ENCODE measurements at regions not wholly inside any gene's neighbourhood (a gene's known extent, or its start where the extent isn't known, plus 50 kb on each side); places are given as distances from the start of the nearest gene placed in this dataset.
"Not testable (repeated sequence)": the region's sequence is repeated elsewhere in the genome, so short reads cannot be mapped to it uniquely, and the experiment has no call there.

GRCh38 chr1:148679050-148679786 lies 69.4 kb upstream of the NUDT4B start:
- DNase-seq, result peak; percentile 14 to 43

DNA sequence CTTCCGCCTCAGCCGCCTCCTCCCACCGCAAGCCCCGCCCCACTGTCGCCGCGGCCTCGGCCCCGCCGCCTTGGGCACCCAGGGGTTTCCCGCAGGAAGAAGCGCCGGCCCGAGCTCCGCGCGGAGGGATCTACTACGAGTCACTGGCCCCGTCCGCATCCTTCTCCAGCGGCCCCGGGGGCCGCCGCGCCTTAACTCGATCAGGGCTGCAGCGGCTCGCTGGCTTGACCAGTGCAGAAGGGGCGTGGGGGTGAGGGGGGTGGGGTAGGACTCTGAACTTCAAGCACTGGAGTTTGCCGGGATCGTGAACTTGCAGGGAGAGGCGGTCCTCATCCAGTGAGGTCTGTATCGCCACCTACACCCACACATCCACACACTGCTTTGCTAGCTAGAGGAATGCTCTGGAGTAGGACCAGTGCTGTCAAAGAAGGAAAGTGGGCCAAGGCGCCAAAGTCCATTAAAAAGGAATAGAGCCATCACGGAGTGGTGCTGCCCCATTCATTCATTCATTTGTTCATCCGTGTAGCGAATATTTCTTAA lies 68.7 kb upstream of the NUDT4B start:
- DNase-seq, result not testable (repeated sequence)

DNA sequence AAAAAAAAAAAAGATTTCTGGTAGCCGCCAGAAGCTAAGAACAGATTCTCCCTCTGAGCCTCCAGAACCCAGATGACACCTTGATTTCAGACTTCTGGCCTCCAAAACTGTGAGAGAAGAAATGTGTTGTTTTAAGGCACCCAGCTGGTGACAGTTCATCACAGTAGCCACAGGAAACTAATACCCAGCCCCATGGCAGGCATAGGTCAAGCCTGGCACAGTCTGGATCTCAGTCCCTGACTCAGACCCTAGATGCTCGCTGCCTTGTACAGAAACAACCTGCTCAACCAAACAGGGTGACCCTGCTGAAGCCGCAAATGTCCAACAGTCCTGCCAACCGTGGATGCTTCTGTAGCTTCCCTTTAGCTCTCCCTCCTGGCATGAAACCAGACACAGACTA lies 61.8 kb upstream of the NUDT4B start:
- DNase-seq, result not testable (repeated sequence)

DNA sequence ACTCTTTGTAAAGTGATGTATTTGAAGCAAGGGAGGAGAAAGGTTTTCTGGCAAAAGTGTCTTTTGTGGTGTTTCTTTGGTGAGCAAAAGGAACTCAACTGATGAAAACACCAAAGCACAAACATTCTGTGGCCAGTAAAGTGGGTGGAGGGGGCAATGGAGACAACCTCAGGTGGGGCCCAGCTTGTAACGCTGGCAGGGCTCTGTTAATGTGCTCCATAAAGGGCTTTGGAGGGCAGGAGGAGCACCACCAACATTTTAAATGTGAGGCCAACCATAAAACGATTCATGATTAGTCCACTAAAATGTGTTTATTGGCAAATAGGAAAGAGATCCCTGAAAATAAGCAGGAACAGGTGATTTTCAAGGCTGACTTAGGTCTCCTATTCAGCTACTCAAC lies 61.2 kb upstream of the NUDT4B start:
- DNase-seq, result not testable (repeated sequence)
